DLD1 (cell line): ENCODE measurements at regions not wholly inside any gene's neighbourhood (a gene's known extent, or its start where the extent isn't known, plus 50 kb on each side); places are given as distances from the start of the nearest gene placed in this dataset.
"Not testable (repeated sequence)": the region's sequence is repeated elsewhere in the genome, so short reads cannot be mapped to it uniquely, and the experiment has no call there.

Experiments
- in situ Hi-C: cut with HindIII; loops from 2 replicates; pipeline ENCODE4 v1.10.0; 2017; ENCODE audit warnings: low sequenced_read_pairs

DNA sequence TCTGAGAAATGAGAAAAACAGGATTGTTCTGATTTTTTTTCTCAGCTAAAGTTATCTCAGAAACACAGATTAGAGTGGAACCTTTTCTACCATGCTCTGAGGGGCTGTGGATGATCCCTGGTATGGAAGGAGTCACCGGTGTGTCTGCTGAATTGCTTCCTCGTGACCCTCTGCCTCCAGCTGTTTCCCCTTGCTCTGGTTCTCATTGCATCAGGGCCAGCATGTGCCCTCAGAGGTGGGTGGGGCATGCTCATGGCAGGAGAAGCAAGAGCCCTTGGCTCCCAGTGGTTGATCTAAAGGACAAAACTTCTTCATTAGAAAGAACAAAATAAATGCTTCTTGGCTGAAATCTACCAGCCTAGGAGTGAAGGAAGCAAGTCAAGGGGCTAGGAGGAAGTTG lies 183.2 kb upstream of the HMCN1 start:
- in situ Hi-C loops = no loop called here

DNA sequence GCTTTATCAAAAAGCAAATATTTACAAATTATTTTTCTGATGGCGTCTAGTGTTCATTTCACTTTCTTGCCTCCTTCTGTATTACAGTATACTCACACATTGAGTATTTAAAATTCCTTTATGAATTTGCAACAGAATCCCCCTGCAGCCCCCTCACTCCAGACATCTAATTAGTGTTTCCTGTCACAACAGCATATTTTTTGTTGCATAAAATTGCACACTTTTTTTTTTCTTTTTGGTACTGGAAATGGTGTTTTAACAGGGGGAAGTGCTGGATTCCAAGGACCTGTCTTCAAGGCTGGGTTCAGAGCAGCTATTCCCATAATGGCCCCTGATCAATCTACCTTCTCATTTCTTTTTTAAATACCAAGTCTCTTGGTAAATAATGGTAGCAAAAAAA lies 184.3 kb upstream of the HMCN1 start:
- in situ Hi-C loops = no loop called here

DNA sequence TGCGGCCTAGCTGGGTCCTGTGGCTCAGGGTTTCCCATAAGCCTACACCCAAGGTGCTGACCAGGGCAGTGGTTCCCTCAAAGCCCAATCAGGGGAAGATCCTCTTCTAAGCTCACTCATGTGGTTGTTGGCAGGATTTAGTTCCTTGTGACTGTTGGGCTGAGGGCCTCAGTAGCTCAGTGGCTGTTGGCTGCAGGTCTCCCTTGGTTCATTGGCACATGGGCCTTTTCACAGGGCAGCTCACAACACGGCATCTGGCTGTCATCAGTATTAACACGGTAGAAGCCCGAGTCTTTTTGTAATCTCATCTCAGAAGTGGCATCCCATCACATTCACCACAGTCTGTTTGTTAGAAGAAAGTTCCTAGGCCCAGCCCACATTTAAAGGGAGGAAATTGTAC lies 188.2 kb upstream of the HMCN1 start:
- in situ Hi-C loops = no loop called here

DNA sequence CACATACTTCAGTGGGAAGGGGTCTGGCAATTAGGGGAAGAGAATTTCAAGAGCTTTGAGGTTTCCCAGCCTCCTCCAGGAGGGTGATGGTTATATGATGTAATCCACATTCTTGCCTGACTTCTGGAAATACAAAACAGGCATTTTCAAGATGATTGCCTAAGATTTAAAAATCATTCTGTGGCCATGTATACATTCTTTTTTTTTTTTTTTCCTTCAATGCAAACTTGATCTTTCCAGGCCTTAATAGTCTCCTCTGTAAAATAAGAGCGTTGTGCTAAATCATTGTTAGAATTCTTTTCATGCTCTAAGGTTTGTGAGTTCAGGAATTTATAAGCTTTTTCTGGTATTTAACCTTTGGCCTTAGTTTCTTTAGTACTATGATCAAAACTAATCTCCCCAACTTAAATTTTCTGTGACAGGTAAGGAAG lies 192.3 kb upstream of the HMCN1 start:
- in situ Hi-C loops = no loop called here

DNA sequence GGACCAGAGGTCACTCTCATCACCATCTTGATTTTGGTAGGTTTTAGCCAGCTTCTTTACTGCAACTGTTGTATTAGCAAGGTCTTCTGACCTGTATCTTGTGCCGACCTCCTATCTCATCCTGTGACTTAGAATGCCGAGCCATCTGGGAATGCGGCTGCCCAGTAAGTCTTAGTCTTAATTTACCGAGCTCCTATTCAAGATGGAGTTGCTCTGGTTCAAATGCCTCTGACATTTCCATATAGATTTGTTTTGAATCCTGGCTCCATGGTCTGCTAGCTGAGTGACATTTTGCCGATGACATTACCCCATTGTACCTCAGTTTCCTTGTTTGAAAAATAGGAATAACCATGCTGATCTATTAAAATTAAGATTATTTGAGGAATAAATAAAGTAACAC lies 193.9 kb upstream of the HMCN1 start:
- in situ Hi-C loops = no loop called here

DNA sequence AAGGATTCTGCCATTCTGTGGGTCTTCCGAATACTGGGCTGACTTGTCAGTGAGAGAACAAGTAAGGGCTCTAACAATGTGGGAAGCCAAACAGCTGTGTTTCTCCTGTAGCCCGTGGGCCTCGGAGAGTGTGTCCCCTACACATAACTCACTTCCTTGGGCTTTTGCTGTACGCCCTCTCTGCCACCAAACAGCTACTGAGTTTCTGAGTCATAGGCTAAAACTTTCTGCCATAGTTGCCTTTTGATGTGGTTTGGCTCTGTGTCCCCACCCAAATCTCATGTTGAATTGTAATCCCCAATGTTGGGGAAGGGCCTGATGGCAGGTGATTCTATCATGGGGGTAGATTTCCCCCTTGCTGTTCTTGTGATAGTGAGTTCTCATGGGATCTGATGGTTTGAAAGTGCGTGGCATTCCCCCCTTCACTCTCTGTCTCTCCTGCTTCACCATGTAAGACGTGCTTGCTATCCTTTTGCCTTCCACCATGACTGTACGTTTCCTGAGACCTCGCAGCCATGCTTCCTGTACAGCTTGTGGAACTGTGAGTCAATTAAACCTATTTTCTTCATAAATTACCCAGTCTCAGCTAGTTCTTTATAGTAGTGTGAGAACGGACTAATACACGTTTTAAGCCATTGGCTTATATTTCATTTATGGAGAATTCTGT lies 194.8 kb upstream of the HMCN1 start:
- in situ Hi-C loops = no loop called here

DNA sequence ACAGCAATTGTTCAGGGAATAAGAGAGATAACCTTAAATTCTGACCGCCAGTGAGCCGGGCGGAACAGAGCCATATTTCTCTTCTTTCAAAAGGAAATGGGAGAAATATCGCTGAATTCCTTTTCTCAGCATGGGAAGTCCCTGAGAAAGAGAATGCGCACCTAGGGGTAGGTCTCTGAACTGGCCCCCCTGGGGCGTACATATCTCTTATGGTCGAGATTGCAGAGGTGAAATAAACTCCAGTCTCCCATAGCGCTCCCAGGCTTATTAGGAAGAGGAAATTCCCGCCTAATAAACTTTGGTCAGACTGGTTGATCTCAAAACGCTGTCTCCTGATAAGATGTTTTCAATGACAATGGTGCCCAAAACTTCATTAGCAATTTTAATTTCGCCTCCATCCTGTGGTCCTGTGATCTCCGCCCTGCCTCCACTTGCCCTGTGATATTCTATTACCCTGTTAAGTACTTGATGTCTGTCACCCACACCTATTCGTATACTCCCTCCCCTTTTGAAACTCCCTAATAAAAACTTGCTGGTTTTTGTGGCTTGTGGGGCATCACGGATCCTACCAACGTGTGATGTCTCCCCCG lies 195.8 kb upstream of the HMCN1 start:
- in situ Hi-C loops = not testable (repeated sequence)

DNA sequence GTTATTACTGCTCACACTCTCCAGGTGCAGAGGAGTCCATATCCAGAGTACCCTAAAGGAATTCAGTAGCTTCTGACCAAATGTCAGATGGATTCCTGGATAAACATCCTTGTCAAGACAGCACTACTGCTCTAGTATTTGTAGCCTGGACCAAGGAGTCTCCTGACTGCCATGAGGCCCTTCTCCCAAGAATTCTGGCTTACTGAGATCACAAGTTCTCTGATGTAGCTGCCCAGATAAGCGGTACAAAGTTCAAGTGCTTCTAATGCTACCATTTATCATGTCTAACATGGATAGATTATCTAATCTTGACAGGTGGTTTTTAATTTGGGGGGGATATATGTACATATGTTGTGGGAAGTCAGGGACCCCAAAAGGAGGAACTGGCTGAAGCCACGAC lies 196.6 kb upstream of the HMCN1 start:
- in situ Hi-C loops = no loop called here

DNA sequence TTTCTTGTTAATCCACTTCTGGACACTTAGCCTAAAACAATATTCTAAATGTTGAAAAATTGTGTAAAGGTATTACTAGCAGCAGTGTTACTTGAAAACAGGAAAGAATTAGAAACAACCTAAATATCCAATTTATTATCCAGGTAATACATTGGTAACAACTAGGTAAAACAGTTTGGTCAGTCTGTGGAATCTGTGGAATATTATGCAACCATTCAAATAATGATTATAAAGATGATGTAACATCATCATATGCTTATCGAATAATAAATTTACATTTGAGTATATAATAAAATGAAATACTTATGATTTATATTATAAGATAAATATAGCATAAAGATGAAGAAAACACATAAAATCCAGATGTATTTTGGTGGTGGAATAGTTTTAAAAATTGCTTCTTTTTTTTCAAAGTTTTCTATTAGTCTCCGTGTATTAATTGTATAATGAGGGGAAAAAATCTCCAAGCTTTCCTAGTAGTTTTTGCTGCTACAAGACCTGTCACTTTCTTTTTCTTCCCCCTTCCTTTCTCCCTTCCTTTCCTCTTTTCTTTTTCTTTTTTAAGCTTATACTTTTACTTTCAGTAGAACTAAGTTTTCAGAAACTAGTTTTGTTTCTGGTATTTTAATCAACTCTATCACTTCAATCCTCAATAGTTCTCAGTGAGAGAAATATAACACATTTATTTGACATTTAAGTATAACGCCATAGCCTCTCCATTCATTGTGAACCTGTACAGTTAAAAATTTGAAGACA lies 197.8 kb upstream of the HMCN1 start:
- in situ Hi-C loops = no loop called here

DNA sequence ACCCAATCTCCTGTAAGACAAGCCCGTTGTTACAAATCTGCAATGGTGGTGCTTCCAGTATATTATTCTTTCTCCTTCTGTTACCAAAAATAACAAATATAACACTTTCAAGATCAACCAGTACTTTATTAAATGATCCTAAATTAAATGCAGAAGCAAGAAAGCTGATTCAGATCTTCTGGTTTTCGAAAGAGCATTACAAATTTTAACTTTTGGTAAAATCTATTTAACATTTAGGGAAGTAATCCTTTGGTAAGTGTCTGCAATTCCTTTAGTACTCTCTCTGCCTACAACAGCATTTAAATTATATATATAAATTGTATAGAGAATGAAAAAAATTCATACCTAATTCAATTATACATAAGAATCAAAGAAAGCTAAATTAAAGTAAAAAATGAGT lies 198.6 kb upstream of the HMCN1 start:
- in situ Hi-C loops = no loop called here

DNA sequence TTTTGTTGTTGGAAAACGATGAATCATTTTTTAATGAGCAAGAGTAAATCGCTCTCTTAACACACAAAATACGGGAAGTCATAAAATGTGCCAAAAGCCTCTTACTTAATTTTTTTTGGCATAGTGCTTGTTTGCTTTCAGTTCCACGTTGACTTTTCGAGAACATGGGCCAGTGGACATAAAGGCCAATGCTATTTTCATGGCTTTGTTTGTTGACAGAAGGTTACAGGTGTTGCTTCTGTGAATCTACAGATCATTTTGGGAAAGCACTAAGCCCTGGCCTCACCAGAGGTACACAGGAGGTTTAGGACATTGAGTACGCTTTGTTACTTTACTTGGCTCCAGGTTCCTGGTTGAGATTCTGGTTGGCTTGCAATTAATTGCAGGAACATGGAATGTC lies 199.4 kb upstream of the HMCN1 start:
- in situ Hi-C loops = no loop called here

DNA sequence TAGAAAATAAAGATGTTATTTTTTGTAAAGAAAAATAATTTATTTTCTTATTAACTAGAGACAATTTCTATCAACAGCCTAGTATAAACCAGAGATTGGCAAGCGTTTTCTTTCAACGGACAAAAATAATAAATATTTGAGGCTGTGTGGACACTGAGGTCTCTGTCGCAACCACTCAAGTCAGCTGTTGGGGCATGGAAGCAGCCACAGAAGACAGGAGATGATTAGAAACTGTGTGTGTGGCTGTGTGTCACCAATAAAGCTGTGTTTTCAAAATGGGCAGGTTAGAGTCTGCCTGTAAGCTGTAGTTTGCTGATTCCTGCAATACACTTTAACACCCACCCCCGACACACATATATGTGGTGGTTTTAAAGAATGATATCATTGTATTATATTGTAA lies 200.6 kb upstream of the HMCN1 start:
- in situ Hi-C loops = no loop called here

DNA sequence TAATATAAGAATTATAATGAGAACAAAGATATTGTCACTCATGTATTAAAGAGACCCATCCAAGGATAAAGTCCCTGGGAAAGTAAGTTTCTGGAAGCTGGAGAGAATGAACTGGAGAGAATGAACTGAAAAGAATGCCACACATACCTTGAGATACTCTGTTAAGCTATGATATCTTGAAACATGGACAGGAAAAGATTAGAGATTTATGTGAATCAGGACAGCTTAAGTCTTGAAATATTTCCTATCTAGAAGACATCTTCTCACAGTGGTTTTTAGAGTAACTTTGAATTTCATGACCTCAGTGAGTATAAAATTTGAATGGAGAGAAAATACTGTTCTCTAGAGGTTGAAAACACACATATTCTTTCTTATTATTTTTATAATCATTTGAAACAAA lies 201.3 kb upstream of the HMCN1 start:
- in situ Hi-C loops = no loop called here

DNA sequence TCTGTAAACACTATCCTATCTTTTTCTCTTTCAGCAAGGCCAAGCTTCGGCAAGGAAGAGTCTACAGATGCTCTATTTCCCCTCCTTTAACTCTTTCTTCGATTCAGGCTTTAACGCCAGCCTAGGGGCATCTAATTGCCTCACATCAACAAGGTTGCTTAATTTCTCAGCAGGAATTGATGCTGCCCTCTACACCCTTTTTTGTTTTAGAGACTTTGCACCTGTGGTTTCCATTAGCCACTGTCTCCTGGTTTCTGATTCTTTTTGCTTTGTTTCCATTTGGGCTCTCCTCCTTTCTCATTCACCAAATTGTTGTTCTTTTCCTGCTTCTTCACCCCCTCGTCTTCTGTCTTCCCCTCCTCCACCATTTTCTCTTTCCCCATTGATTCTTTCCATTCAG lies 202.4 kb upstream of the HMCN1 start:
- in situ Hi-C loops = no loop called here

DNA sequence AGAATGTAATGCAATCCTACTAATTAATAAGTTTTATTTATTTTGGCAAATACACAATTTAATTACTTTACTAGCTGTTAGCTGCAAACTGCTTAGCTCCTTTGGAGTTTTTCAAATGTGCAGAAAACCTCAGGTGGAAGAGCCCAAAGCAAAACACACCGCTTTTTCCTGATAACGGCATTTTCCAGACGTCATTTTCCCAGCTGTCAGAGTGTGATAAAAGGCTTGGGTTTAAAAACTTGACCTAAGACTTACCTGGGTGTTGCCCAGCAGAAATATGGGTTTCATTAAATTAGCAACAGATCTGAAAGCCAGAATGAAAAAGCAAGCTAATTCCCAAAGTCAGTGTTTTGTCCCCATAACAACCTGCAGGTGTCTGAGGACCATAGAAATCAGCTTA lies 204.0 kb upstream of the HMCN1 start:
- in situ Hi-C loops = no loop called here

DNA sequence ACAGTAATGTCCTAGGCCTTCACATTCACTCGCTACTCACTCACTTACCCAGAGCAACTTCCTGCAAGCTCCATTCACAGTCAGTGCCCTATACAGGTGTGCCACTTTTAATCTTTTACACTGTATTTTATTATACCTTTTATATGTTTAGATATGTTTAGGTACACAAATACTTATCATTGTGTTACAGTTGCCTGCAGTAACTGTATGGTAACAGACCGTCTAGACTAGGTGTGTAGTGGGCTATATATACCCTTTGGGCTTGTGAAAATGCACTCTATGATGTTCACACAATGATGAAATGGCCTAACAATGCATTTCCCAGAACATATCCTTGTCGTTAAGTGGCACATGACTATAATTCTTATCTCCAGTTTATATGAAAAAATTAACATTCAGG lies 204.5 kb upstream of the HMCN1 start:
- in situ Hi-C loops = no loop called here

DNA sequence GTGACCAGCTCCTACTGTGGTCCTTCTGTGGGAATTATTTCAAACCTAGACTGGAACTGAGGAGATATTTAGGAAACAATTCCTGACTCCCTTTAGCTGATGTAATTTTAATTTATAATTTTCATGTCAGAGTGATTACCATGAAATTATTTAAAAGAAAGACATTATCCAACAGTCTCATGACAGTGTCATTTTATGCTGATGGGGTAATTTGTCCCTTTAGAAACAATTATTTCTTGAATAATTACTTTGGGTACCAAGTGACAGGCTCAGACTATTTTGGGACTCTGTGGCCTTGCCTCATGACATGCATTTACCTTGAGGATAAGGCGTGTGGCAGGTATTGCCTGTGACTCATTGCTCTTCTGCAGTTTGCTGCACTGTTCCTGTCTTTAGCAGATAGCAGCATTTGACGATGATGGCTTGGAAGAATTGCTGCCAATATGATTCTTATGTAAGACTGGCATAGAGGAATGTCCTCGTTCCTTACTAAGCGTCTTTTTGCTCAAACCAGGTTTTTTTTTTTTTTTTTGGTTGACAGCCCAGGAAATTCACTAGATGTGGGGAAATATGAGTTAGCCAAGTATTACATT lies 206.0 kb upstream of the HMCN1 start:
- in situ Hi-C loops = no loop called here

DNA sequence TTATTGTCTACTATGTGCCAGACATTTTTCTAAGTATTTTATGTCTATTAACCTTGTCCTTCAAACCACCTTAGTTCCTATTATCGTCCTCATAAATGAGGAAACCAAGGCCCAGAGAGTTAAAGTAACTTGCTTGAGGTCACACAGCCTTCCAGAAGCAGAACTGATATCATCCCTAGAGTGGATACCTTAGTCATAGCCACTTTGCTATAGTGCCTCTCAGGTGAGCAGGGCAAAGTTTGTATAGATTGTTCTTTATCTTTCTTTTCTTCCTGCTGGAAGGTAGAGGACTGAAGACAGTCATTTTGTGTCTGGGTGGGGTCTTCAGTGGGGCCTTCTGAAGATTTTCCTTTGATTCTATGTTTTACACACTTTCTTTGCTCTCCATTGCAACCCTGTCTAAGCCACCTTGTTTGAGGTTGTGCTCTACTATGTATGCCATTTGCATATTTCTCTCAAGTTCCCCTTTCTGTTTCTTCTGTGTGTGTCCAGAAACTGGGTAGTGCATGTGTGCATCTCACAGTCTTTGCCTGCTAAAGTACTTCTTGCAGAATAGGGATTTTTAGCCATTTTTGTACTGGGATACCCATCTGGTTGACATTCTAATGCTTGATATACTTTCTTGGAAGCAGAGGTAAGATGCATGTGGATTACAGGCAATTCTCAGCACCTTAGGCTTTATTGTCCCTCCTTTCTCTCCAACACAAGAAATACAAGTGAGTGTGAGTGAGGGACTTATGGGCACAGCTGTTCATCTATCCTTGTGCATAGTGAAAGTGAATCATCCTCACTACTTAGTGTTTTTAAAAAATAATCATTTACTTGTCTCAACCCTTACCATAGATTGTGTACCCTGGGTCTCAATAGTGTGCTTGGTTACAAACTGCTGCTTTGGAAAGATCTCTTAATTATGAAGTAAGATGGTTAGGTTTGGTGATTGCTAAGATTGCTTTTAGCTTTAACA lies 207.6 kb upstream of the HMCN1 start:
- in situ Hi-C loops = no loop called here

DNA sequence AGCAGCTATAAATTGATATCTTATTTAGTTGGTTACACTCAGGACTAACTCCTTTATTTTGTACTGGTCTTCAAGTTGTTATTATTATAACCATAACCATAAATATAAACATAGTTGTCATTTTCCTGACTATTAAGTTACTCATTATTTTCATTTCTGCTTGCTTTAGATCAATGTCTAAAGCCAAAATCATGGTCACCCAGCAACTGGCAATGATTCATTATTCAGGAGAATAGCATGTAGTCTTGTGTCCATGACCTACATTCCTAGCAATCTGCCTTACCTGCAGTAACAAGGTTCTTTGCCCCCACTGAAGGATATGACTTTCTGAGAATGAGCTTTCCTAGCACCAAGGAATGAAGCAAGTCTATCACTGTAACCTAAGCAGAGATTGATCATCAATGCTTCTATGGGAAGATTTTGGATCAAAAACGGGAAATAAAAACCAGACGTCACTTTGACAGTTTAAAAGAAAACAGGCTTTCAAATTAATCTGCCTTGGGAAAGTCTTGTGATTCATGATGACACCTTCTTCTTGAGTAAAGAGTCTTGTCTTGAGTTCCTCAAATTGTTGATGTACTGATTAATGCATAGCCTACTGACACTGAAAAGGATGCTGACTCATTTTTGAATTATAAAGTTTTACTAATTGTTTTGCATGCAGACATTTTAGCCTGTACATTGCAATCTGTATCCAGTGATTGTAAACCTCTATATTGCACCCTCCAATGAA lies 203.3 kb upstream of the IVNS1ABP start:
- in situ Hi-C loops = no loop called here

DNA sequence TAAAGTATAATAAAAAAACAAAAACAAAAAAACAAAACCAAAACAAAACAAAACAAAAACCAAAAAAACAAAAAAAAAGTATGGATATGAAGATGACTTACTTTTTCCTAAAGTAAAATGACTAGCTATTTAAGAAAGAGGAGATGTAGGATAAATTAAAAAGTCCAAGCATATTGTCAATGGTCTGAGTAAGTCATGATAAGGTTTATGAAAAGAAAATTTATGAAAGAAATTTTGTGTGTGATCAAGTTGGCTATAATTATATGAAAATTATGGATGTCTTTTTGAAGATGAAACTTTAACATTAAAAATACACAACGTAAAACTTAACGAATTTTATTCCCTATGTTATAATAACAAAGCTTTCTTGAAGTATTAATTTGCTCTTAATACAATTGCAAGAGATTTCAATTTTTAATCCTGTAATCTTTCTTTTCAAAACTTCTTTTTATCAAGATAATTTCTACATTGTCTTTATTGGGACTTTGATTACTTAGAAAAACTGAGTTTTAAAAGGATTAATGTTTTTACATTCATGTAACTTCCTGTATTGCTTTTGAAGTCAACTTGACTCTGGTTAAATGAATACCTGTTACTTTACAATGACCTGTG lies 200.9 kb upstream of the IVNS1ABP start:
- in situ Hi-C loops = no loop called here
